ENCODE measurements at regions not wholly inside any gene's neighbourhood (a gene's known extent, or its start where the extent isn't known, plus 50 kb on each side); places are given as distances from the start of the nearest gene placed in this dataset.
"Not testable (repeated sequence)": the region's sequence is repeated elsewhere in the genome, so short reads cannot be mapped to it uniquely, and the experiment has no call there.

- TF ChIP-seq, protein P1, sequence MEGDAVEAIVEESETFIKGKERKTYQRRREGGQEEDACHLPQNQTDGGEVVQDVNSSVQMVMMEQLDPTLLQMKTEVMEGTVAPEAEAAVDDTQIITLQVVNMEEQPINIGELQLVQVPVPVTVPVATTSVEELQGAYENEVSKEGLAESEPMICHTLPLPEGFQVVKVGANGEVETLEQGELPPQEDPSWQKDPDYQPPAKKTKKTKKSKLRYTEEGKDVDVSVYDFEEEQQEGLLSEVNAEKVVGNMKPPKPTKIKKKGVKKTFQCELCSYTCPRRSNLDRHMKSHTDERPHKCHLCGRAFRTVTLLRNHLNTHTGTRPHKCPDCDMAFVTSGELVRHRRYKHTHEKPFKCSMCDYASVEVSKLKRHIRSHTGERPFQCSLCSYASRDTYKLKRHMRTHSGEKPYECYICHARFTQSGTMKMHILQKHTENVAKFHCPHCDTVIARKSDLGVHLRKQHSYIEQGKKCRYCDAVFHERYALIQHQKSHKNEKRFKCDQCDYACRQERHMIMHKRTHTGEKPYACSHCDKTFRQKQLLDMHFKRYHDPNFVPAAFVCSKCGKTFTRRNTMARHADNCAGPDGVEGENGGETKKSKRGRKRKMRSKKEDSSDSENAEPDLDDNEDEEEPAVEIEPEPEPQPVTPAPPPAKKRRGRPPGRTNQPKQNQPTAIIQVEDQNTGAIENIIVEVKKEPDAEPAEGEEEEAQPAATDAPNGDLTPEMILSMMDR (IDR thresholded peaks at IDR 0.05), result no peak
- Histone ChIP-seq H3K9me3 (no peaks in the 10 kb centered on the region), H3K4me3 (no peak overlapping the region), H3K27ac (no peak overlapping the region), H3K27me3 (no peaks in the 10 kb centered on the region), H3K4me1 (no peaks in the 10 kb centered on the region), H3K36me3 (no peaks in the 10 kb centered on the region)
- WGBS, 2 donors, result 52 to 59% methylated on average over 2 of the region's 2 CpGs
- intact Hi-C loops (cut with DNase I), result no loop called here
- no peak for ATAC-seq
- no peak for FAIRE-seq
- no peak for DNase-seq
Observed at GRCh38 chr10:89980166-89980565, 278.8 kb downstream of the KIF20B start.

- WGBS, 2 donors, result 30 to 42% methylated on average over 3 of the region's 3 CpGs
- H3K4me3 ChIP-seq, result no peak overlapping the region
Observed at GRCh38 chr10:89981891-89982290, 280.5 kb downstream of the KIF20B start.

DNA sequence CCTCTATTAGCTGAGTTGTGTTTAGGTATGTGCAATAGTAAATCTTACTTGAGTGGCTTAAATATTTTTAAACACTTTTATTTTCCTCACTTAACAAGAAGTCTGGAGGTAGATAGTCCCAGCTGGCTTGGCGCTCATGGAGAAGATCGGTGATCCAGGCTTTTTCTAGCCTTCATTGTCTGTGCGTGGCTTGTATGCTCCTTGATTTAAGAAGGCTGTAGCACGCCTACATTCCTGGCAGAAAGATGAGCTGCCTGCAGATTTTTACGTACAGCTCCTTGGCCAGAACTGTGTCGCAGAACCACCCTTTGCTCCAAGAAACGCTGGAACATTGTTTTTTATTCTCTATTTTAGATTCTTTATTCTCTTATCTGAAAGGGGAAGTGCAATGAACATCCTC, 284.1 kb downstream of the KIF20B start:
- no peak overlapping the region for H3K4me3 ChIP-seq
- no peaks in the 10 kb centered on the region for H3K4me1 ChIP-seq
- H3K9me3 ChIP-seq, result no peaks in the 10 kb centered on the region
- no peaks in the 10 kb centered on the region for H3K27me3 ChIP-seq
- WGBS, 2 donors, result 60 to 70% methylated on average over 7 of the region's 7 CpGs
- no peak for ATAC-seq
- DNase-seq, result no peak
- FAIRE-seq, result no peak
- H3K36me3 ChIP-seq, result no peaks in the 10 kb centered on the region
- TF ChIP-seq, protein P1 (IDR thresholded peaks at IDR 0.05), result no peak
- intact Hi-C loops (cut with DNase I), result no loop called here
- no peak overlapping the region for H3K27ac ChIP-seq

More at GRCh38 chr10:89981891-89982290, 280.5 kb downstream of the KIF20B start:
- FAIRE-seq (no peak), DNase-seq (no peak), ATAC-seq (no peak)
- no peaks in the 10 kb centered on the region for H3K4me1 ChIP-seq
- TF ChIP-seq, protein P1 (IDR thresholded peaks at IDR 0.05), result no peak
- H3K9me3 ChIP-seq, result no peaks in the 10 kb centered on the region
- H3K27me3 ChIP-seq, result no peaks in the 10 kb centered on the region
- H3K27ac ChIP-seq, result no peak overlapping the region
- no peaks in the 10 kb centered on the region for H3K36me3 ChIP-seq
- intact Hi-C loops (cut with DNase I), result no loop called here

- ATAC-seq; H3K4me1 ChIP-seq; FAIRE-seq; intact Hi-C loops (cut with DNase I); H3K27me3 ChIP-seq; H3K9me3 ChIP-seq; H3K27ac ChIP-seq; DNase-seq; H3K36me3 ChIP-seq; H3K4me3 ChIP-seq: not testable (repeated sequence)
Observed at GRCh38 chr10:89988361-89988760, 287.0 kb downstream of the KIF20B start.

DNA sequence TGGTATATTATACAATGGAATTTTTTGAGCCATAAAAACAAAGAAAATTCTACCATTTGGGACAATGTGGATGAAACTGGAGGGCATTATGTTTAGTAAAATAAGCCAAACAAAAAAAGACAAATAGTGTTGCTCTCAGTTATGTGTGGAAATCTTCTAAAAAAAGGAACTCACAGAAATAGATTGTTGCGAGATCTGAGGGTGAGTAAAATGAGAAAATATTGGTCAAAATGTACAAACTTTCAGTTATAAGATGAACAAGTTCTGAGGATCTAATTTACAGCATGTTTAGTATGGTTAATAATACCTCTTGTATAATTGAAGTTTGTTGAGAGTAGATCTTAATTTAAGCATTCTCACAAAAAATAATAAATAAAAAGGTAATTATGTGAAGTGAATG, 291.2 kb downstream of the KIF20B start:
- intact Hi-C loops (cut with DNase I), result no loop called here
- Histone ChIP-seq H3K4me1 (no peaks in the 10 kb centered on the region), H3K4me3 (no peak overlapping the region), H3K9me3 (no peaks in the 10 kb centered on the region), H3K36me3 (no peaks in the 10 kb centered on the region), H3K27ac (no peak overlapping the region), H3K27me3 (no peaks in the 10 kb centered on the region)
- no peak for DNase-seq
- TF ChIP-seq, protein P1 (IDR thresholded peaks at IDR 0.05), result no peak
- no peak for FAIRE-seq
- WGBS, 2 donors, result 70 to 83% methylated on average over 1 of the region's 1 CpG
- no peak for ATAC-seq

DNA sequence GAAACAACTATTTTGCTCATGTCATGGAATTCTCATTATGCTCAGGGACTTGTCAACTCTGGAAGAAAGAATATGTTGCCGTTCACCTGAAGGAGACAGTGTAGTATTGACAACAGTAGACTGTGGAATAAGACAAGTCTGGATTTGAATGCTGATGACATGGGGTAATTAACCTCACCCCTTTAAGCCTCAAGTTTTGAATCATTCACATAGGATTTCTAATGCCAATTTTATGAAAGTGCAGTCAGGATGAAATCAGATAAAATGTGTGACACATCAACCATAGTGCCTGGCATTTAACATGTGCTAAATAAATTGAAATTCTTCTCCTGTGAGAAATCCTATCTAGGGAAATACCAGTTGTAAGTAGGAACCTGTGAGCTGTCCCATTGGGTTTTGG, 305.8 kb downstream of the KIF20B start:
- H3K4me3 ChIP-seq, result no peak overlapping the region

GRCh38 chr10:90011281-90011680, 309.9 kb downstream of the KIF20B start:
- intact Hi-C loops (cut with DNase I); FAIRE-seq: not testable (repeated sequence)

More for the DNA sequence above, 305.8 kb downstream of the KIF20B start:
- DNase-seq (no peak), ATAC-seq (no peak), FAIRE-seq (no peak)
- 75 to 81% methylated on average over 1 of the region's 1 CpG for WGBS, 2 donors
- Histone ChIP-seq H3K36me3 (no peaks in the 10 kb centered on the region), H3K4me1 (no peaks in the 10 kb centered on the region), H3K27ac (no peak overlapping the region), H3K9me3 (no peaks in the 10 kb centered on the region), H3K27me3 (no peaks in the 10 kb centered on the region)
- intact Hi-C loops (cut with DNase I), result no loop called here
- TF ChIP-seq, protein P1 (IDR thresholded peaks at IDR 0.05), result no peak

More at GRCh38 chr10:90011281-90011680, 309.9 kb downstream of the KIF20B start:
- H3K27ac ChIP-seq, H3K9me3 ChIP-seq, H3K27me3 ChIP-seq, H3K4me3 ChIP-seq, H3K36me3 ChIP-seq, H3K4me1 ChIP-seq, ATAC-seq, DNase-seq: not testable (repeated sequence)
- 50 to 66% methylated on average over 13 to 14 of the region's 14 CpGs for WGBS, 2 donors
